ENCODE measurements at regions not wholly inside any gene's neighbourhood (a gene's known extent, or its start where the extent isn't known, plus 50 kb on each side); places are given as distances from the start of the nearest gene placed in this dataset.

- TF ChIP-seq CHD7 (IDR thresholded peaks at IDR 0.05; ENCODE audit: insufficient replicate concordance, low read length), result no peak
- no peak for TF ChIP-seq POLR2AphosphoS5 (IDR thresholded peaks at IDR 0.05; ENCODE audit: low read depth, low read length)
- TF ChIP-seq E2F6 (IDR thresholded peaks at IDR 0.05), result no peak
- TF ChIP-seq ATF3 (IDR thresholded peaks at IDR 0.05; ENCODE audit: insufficient read depth, low read depth, low read length), result no peak
- no peak for TF ChIP-seq EGR1 (IDR thresholded peaks at IDR 0.05; ENCODE audit: borderline replicate concordance, low read depth, low read length)
Observed at GRCh38 chr15:94639701-94640100, 408.3 kb downstream of the MCTP2 start (continued).

Measured in H1 (cell line).